Erythroblast (primary cell): ENCODE measurements at regions not wholly inside any gene's neighbourhood (a gene's known extent, or its start where the extent isn't known, plus 50 kb on each side); places are given as distances from the start of the nearest gene placed in this dataset.

Source experiments
- GATA1 ChIP-seq: IDR thresholded peaks from 2 replicates; pipeline ENCODE4 v1.6.1; 2011; ENCODE audit warnings: low read depth, mild to moderate bottlenecking, control low read depth, low read length, moderate library complexity
- POLR2A ChIP-seq: IDR thresholded peaks from 2 replicates; pipeline ENCODE4 v1.6.1; 2011; ENCODE audit warnings: mild to moderate bottlenecking, low read length

- no peak for TF ChIP-seq POLR2A
- no peak for TF ChIP-seq GATA1
Measured at GRCh38 chr20:3352202-3352601, 55.3 kb downstream of the DNAAF9 start.
